ENCODE measurements at regions not wholly inside any gene's neighbourhood (a gene's known extent, or its start where the extent isn't known, plus 50 kb on each side); places are given as distances from the start of the nearest gene placed in this dataset.

- no TSS peak for BruUV-seq (replicated peaks)
- FAIRE-seq (no peak), DNase-seq (ENCODE audit: low read depth, low spot score) (no peak)
- intact Hi-C loops (cut with micrococcal nuclease) (no loop called here), dilution Hi-C loops (cut with MboI; ENCODE audit: extremely low pct_ligation_motif_present, low sequenced_read_pairs) (no loop called here)
- Histone ChIP-seq H3K36me3 (ENCODE audit: control insufficient read depth in 2 of 2, extremely low read depth in 1 of 2, insufficient read depth in 2 of 2, low read length in 2 of 2) (no peaks in the 10 kb centered on the region), H4K20me1 (replicated peaks; ENCODE audit: control insufficient read depth, extremely low read depth, insufficient read depth, low read length) (no peaks in the 10 kb centered on the region), H3K9me3 (replicated peaks; ENCODE audit: control insufficient read depth, insufficient read depth, low read length) (no peaks in the 10 kb centered on the region), H3K4me2 (ENCODE audit: insufficient read depth, low read length) (no peak overlapping the region), H3K4me3 (replicated peaks in 1 of 3; ENCODE audit: insufficient read depth in 1 of 3, low read depth in 1 of 3, low read length in 3 of 3) (no peak overlapping the region), H3K27me3 (ENCODE audit: control insufficient read depth in 2 of 2, insufficient read depth in 2 of 2, low read length in 2 of 2) (peaks cover 0 to 1% of the 10 kb centered on the region in 2 experiments), H2AFZ (ENCODE audit: low read depth, low read length) (no peak overlapping the region), H3K27ac (ENCODE audit: insufficient read depth, low read depth, low read length) (no peak overlapping the region), H3K9ac (replicated peaks; ENCODE audit: extremely low read depth, insufficient read depth, low read length) (no peak overlapping the region), H3K4me1 (ENCODE audit: control insufficient read depth, extremely low read depth, insufficient read depth, low read length) (no peaks in the 10 kb centered on the region), H3K9me1 (replicated peaks; ENCODE audit: control insufficient read depth, extremely low read depth, insufficient read depth, low read length) (no peaks in the 10 kb centered on the region), H3K79me2 (ENCODE audit: control insufficient read depth, insufficient read depth, low read length) (no peaks in the 10 kb centered on the region)
- ChIA-PET CTCF (no interaction called here), POLR2A (no interaction called here)
- TF ChIP-seq POLR2A (IDR thresholded peaks at IDR 0.05; ENCODE audit: low read depth, low read length) (no peak), CTCF (IDR thresholded peaks at IDR 0.05; ENCODE audit: extremely low read depth in 1 of 2, insufficient read depth in 1 of 2, low read depth in 1 of 2, low read length in 2 of 2) (no peak), GATA2 (IDR thresholded peaks at IDR 0.05; ENCODE audit: insufficient read depth, insufficient read length, low read depth, low read length) (no peak), JUN (IDR thresholded peaks at IDR 0.05; ENCODE audit: borderline replicate concordance, insufficient read depth, insufficient read length, low read depth) (no peak), POLR2AphosphoS5 (IDR thresholded peaks at IDR 0.05; ENCODE audit: insufficient read depth, low read depth, low read length) (no peak), EZH2 (IDR thresholded peaks at IDR 0.05; ENCODE audit: borderline replicate concordance, low read depth, low read length, severe bottlenecking) (no peak), FOS (IDR thresholded peaks at IDR 0.05; ENCODE audit: borderline replicate concordance, insufficient read depth, low read length) (no peak), MYC (IDR thresholded peaks at IDR 0.05; ENCODE audit: low read depth, low read length) (no peak)
- TF ChIP-seq, protein P1, sequence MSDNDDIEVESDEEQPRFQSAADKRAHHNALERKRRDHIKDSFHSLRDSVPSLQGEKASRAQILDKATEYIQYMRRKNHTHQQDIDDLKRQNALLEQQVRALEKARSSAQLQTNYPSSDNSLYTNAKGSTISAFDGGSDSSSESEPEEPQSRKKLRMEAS (IDR thresholded peaks at IDR 0.05; ENCODE audit: insufficient read depth, insufficient read length) = no peak
Observed at GRCh38 chr4:16315456-16315855, 89.2 kb upstream of the TAPT1 start.

Measured in endothelial cell of umbilical vein (primary cell).